Anterior cingulate cortex (tissue), 58 donors: ENCODE measurements at regions not wholly inside any gene's neighbourhood (a gene's known extent, or its start where the extent isn't known, plus 50 kb on each side); places are given as distances from the start of the nearest gene placed in this dataset.
"Not testable (repeated sequence)": the region's sequence is repeated elsewhere in the genome, so short reads cannot be mapped to it uniquely, and the experiment has no call there.

Source experiments
- DNase-seq, 58 donors: peaks; one replicate each; lab custom pipeline; 2025; lab: John Stamatoyannopoulos, UW

- DNase-seq = no peak
Observed at GRCh38 chr5:3177338-3177737, 418.3 kb upstream of the IRX1 start.

GRCh38 chr5:3175416-3175815 is 420.2 kb upstream of the IRX1 start:
- DNase-seq = no peak

GRCh38 chr5:3167473-3167872 is 416.0 kb upstream of the IRX2 start:
- DNase-seq = no peak

- DNase-seq = no peak
Observed at GRCh38 chr5:3163626-3164025, 412.1 kb upstream of the IRX2 start.

GRCh38 chr5:3161672-3162071 is 410.2 kb upstream of the IRX2 start:
- no peak for DNase-seq

- DNase-seq = no peak
Observed at GRCh38 chr5:3157214-3157613, 405.7 kb upstream of the IRX2 start.

GRCh38 chr5:3155717-3156116 is 404.2 kb upstream of the IRX2 start:
- no peak for DNase-seq

- no peak for DNase-seq
Observed at GRCh38 chr5:3155046-3155445, 403.6 kb upstream of the IRX2 start.

GRCh38 chr5:3153906-3154305 is 402.4 kb upstream of the IRX2 start:
- no peak for DNase-seq

GRCh38 chr5:3153226-3153858 is 401.9 kb upstream of the IRX2 start:
- no peak for DNase-seq

- no peak for DNase-seq
Observed at GRCh38 chr5:3149899-3150298, 398.4 kb upstream of the IRX2 start.

- DNase-seq = not testable (repeated sequence)
Observed at GRCh38 chr5:3147405-3147804, 395.9 kb upstream of the IRX2 start.

GRCh38 chr5:3145641-3146040 is 394.2 kb upstream of the IRX2 start:
- DNase-seq = no peak

- no peak for DNase-seq
Observed at GRCh38 chr5:3143382-3143781, 391.9 kb upstream of the IRX2 start.

GRCh38 chr5:3142261-3143027 is 391.0 kb upstream of the IRX2 start:
- DNase-seq = no peak

- DNase-seq = no peak
Observed at GRCh38 chr5:3140117-3140516, 388.6 kb upstream of the IRX2 start.

GRCh38 chr5:3139499-3139931 is 388.0 kb upstream of the IRX2 start:
- peak in 14 of 58 donors; percentile 4 to 49 (median 18) for DNase-seq

- DNase-seq = no peak
Observed at GRCh38 chr5:3131161-3131560, 379.7 kb upstream of the IRX2 start.

- no peak for DNase-seq
Observed at GRCh38 chr5:3129252-3129651, 377.8 kb upstream of the IRX2 start.

- no peak for DNase-seq
Observed at GRCh38 chr5:3127423-3127911, 376.0 kb upstream of the IRX2 start.

- no peak for DNase-seq
Observed at GRCh38 chr5:3126639-3127038, 375.2 kb upstream of the IRX2 start.

GRCh38 chr5:3124410-3124809 is 372.9 kb upstream of the IRX2 start:
- DNase-seq = no peak
